ENCODE measurements at regions not wholly inside any gene's neighbourhood (a gene's known extent, or its start where the extent isn't known, plus 50 kb on each side); places are given as distances from the start of the nearest gene placed in this dataset.

DNA sequence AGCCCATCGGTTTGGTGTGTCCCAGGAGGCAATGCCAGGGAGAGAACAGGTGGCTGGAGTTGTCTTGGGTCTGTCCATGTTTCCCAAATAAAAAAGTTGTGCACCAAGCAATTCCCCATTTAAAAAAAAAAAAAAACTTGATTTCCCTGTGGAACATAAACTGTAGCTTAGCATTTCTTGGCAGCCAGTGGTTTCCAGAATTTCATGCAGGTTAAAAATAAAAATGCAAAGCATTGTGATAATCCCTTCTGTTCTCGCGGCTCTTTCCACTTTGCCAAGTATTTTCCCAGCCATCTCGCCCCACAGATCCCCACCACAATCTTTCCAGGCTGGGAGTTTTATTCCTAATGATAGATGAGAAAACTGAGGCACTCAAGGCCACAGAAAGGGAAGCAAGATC, 51.4 kb upstream of the MSX1 start:
- TF ChIP-seq, protein P1, sequence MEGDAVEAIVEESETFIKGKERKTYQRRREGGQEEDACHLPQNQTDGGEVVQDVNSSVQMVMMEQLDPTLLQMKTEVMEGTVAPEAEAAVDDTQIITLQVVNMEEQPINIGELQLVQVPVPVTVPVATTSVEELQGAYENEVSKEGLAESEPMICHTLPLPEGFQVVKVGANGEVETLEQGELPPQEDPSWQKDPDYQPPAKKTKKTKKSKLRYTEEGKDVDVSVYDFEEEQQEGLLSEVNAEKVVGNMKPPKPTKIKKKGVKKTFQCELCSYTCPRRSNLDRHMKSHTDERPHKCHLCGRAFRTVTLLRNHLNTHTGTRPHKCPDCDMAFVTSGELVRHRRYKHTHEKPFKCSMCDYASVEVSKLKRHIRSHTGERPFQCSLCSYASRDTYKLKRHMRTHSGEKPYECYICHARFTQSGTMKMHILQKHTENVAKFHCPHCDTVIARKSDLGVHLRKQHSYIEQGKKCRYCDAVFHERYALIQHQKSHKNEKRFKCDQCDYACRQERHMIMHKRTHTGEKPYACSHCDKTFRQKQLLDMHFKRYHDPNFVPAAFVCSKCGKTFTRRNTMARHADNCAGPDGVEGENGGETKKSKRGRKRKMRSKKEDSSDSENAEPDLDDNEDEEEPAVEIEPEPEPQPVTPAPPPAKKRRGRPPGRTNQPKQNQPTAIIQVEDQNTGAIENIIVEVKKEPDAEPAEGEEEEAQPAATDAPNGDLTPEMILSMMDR (IDR thresholded peaks at IDR 0.05; ENCODE audit: borderline replicate concordance, insufficient read depth, low read depth, low read length), result no peak

DNA sequence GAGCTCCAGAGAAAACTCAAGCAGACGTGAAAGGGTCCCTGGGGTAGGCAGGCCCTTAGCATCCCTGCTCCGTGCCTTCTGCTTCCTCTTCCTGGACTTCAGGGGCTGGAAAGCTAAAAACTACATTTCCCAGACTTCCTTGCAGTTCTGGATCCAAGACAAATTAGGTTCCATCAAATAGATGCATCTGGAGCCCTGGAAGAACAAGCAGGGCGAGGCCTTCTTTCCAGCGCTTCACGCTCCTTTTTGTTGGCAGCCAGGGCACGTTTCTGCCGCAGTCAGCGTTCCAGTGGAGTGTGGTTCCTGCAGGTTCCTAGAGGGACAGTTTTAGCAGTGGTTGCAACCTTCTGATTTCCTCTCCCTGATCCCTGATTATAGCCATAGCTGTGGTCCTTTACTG, 53.6 kb upstream of the MSX1 start:
- TF ChIP-seq, protein P1 (IDR thresholded peaks at IDR 0.05; ENCODE audit: borderline replicate concordance, insufficient read depth, low read depth, low read length), result no peak
- no peak overlapping the region for H3K4me3 ChIP-seq (ENCODE audit: low read depth, low read length)

More for the DNA sequence above, 51.4 kb upstream of the MSX1 start:
- H3K4me3 ChIP-seq (ENCODE audit: low read depth, low read length), result no peak overlapping the region

DNA sequence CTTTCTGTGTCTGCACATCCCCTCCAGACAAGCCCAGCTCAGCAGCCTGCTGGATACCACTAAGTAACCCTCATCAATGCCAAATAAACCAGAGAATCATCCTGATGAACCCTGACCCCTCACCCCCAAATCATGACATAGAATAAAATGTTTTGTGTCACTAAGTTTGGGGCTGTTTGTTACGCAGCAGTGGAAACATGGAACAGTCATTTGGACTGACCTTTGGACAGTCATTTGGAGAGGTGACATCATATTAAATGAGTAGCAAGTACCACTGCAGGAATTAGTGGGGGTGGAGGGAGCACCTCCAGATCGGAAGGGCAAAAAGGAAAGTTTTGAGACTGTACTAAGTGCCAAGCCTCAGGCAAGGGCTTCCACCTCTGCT, 55.6 kb upstream of the MSX1 start:
- no peak overlapping the region for H3K4me3 ChIP-seq (ENCODE audit: low read depth, low read length)
- TF ChIP-seq, protein P1 (IDR thresholded peaks at IDR 0.05; ENCODE audit: borderline replicate concordance, insufficient read depth, low read depth, low read length), result no peak

DNA sequence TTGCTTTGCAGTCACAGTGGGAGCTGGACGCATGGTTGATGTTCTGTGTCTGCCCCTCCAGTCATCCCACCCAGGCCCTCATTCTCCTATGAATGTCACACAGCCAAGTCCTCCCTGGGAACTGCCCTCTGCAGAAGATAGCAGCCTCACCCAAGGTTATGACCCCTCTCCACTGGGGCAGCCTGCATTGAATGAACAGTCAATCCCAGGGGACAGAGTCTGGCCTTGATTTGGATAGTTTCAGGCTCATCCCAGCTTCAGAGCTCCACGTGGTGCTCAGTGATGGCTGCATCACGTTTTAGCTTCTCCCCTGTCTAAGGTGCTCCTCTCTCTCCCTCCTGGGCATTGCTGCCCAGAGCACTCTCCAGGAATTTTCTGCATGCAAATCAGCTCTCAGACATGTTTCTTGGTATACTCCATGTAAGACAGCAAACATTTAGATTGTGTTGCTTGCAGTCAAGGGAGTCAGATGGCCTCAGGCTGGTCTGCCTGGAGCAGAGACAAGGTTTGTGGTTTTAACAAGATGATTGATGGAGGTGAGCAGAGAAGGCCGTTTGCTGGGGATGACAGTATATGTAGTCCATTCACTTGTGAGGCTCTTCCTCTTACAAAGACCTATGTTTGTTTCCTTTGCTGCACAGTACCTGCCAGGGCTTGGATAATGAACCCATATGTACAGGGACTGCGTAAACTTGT, 56.1 kb upstream of the MSX1 start:
- TF ChIP-seq, protein P1 (IDR thresholded peaks at IDR 0.05; ENCODE audit: borderline replicate concordance, insufficient read depth, low read depth, low read length), result no peak
- H3K4me3 ChIP-seq (ENCODE audit: low read depth, low read length), result no peak overlapping the region

DNA sequence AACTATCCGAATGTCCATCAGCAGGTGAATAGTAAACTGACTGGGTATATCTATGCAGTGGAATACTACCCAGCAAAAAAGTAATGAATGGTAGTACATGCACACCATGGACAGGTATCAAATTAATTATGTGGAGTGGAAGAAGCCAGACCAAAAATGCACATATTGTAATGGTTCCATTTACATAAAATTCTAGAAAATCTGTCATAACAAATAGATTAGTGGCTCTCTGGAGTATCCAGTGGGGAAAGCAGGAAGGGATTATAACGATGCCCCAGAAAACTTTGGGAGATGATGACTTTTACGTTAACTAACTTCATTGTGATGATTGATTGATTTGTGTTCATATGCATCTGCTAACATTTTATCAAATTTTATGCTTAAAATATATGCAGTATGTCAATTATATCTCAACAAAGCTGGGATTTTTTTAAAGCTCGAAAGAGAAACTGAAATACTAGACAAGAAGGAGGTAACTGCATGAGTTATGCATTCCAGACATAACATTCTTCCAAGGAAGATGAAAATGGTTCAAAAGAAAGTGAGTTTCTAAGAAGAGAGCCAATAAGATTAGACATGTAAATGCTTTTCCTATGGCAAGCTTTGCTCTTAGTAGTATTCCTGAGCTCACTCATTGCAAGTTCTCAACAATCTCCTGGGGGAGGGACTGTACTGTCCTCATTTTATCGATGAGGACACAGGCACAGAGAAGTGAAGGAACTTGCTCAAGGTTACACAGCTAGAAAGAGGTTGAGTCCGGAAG, 58.6 kb upstream of the MSX1 start:
- TF ChIP-seq, protein P1 (IDR thresholded peaks at IDR 0.05; ENCODE audit: borderline replicate concordance, insufficient read depth, low read depth, low read length), result no peak
- H3K4me3 ChIP-seq (ENCODE audit: low read depth, low read length), result no peak overlapping the region

DNA sequence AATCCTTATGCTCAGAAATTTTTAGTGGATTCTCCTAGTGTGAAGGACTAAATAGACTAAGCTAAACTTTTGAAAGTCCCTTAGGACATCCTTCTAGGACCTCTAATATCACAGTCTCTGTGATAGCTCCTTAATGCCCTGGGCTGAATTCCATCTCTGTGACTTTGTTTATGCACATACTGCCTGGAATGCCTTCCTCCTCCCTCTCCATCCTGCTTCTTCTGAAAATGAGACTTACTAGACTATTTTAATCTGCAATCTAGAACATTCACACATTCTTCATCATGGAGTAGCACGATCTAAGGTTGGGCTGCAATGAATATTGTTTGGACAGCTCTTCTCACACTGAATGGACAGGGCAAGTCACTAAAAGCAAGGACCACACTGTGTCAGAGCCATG, 65.0 kb upstream of the MSX1 start:
- TF ChIP-seq, protein P1 (IDR thresholded peaks at IDR 0.05; ENCODE audit: borderline replicate concordance, insufficient read depth, low read depth, low read length), result no peak
- no peak overlapping the region for H3K4me3 ChIP-seq (ENCODE audit: low read depth, low read length)

DNA sequence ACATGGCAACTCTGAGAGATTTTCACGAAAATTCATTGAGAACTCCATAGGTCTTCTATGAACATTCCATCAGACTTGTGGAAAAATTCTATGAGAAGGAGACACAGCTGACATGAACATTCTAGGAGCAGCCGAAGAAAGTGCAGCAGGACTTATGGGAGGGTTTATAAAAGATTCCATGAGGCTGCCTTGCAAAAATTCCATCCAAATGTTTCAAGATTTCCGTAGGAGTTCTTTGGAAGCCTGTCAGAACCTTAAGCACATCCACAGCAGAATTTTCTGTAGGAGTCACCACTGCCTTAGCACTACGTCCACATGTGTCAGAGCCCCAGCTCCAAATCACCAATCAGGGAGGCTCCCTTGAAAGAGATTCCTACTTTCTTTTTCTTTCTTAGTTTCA, 67.0 kb upstream of the MSX1 start:
- H3K4me3 ChIP-seq (ENCODE audit: low read depth, low read length), result no peak overlapping the region
- TF ChIP-seq, protein P1 (IDR thresholded peaks at IDR 0.05; ENCODE audit: borderline replicate concordance, insufficient read depth, low read depth, low read length), result no peak

All from GM12875 (cell line).